ENCODE measurements at regions not wholly inside any gene's neighbourhood (a gene's known extent, or its start where the extent isn't known, plus 50 kb on each side); places are given as distances from the start of the nearest gene placed in this dataset.

- ATAC-seq (peak; percentile 38 to 61), DNase-seq (no peak)
- intact Hi-C loops (cut with DNase I), result no loop called here
These were observed 161.1 kb upstream of the STT3B start for GRCh38 chr3:31371484-31372177.

- DNase-seq (no peak), ATAC-seq (no peak)
- intact Hi-C loops (cut with DNase I), result no loop called here
These were observed 159.0 kb upstream of the STT3B start for GRCh38 chr3:31373681-31374080.

DNA sequence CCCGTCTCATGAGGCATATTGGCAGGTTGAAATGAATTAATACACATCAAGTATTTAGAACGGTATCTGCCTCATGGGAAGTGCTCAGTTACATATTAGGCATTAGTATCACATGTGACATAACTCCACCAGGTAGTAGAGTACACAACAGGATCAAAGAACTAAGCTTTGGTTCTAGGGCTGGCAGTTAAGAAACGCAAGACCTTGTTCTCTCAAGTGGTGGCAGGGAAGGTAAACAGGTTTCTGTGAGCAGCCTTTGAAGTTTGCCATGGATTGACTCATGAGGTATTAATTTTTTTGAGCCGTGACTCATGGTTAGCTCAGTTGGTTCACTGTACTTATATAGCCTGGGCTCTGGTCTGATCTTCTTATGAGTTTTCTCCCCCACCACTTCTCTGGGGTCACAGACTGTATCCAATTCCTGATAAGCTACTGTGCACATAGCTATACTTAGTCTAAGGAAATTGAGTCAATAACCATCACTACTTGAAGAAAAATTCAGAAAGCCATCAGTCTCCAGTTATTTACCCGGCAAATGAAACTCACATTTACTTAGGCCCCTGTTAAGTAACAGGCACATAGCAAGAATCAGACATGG lies 155.6 kb upstream of the STT3B start:
- ATAC-seq (peak in 1 of 2 donors; percentile 43), DNase-seq (no peak)
- intact Hi-C loops (cut with DNase I), result no loop called here

GRCh38 chr3:31378231-31378630 lies 154.5 kb upstream of the STT3B start:
- ATAC-seq, result no peak
- intact Hi-C loops (cut with DNase I), result no loop called here

GRCh38 chr3:31379598-31379997 lies 153.1 kb upstream of the STT3B start:
- DNase-seq (no peak), ATAC-seq (no peak)
- intact Hi-C loops (cut with DNase I), result no loop called here

More at GRCh38 chr3:31378231-31378630, 154.5 kb upstream of the STT3B start:
- DNase-seq, result no peak

DNA sequence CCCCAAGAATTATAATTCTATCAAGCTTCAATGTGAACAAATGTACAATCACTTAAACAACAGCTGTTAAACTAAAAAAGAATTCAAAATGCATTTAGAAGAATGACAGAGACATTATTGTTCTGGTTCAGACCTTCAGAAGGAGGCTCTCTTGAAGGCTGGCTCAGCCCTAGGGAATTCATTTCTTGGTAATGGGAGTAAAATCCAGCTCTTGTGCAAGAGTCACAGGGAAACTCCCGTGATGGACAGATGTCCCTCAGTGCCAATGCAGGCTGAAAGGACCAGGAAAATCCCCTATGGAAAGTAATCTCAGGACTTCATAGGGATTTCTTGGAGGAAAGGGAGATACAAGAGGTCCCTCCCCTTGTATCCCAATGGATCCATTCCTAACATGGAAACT lies 149.9 kb upstream of the STT3B start:
- intact Hi-C loops (cut with DNase I), result no loop called here
- DNase-seq, result no peak
- no peak for ATAC-seq

- ATAC-seq (no peak), DNase-seq (no peak)
- intact Hi-C loops (cut with DNase I), result no loop called here
These were observed 148.6 kb upstream of the STT3B start for GRCh38 chr3:31384117-31384516.

DNA sequence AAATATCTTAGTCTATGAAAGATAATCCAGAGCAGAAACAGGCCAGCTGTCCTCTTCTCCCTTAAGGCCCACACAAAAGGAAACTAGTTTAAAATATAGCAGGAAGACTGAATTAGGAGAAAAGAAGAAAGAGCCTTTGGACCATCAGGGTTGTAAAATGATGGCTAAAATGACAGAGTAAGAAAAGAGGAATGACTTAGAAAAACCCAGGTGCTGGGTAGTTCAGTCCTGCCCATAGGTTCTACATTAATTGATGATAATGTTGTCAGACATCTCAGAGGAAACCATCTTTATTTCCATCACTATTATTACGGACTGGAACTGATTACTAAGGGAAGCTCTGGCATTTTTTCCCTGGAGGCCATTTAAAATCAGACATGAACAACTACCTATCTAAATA lies 142.8 kb upstream of the STT3B start:
- ATAC-seq (no peak), DNase-seq (no peak)
- intact Hi-C loops (cut with DNase I), result no loop called here

DNA sequence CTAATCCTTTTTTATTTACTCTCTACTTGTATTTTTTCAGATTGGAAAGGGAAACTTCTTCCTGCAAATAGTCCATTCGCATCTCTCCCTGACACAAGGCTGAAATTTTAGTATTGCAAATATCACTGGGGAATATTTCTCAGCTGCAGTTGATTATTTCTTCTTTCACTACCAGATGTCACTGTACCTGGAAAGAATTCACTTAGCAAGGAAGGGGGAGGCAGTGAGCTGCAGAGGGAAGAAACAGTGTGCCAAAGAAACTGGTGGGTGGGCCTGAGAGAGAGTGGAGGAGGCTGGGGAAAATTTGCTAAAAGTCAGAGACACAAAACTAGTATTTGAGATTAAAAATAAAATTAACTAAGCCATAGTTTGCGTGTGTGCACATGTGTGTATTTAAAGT lies 142.3 kb upstream of the STT3B start:
- no peak for ATAC-seq
- intact Hi-C loops (cut with DNase I), result no loop called here

DNA sequence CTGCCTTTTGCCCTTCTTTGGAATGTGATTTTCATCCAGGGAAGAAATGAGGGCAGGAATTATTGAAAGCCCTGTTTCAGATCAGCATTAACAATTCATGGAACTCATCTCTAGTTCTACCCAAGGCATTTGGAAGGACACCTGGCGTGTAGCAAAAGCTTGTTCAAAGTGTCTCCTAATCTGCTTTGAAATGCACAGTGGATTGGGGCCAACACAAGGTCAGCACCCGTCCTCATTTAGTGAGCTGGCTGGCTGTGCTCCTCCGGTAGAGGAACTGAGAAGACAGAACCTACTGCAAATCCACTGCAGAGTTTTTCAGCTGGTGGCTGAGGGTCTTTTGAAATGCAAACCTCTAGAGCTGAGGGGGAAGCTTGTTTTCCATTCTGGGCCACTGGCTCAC lies 141.6 kb upstream of the STT3B start:
- no peak for ATAC-seq
- no peak for DNase-seq
- intact Hi-C loops (cut with DNase I), result no loop called here

More for the DNA sequence above, 142.3 kb upstream of the STT3B start:
- DNase-seq, result no peak

- intact Hi-C loops (cut with DNase I), result no loop called here
- no peak for ATAC-seq
- DNase-seq, result no peak
These were observed 140.2 kb upstream of the STT3B start for GRCh38 chr3:31392568-31392967.

- DNase-seq (no peak), ATAC-seq (no peak)
- intact Hi-C loops (cut with DNase I), result no loop called here
These were observed 133.5 kb upstream of the STT3B start for GRCh38 chr3:31399271-31399670.

GRCh38 chr3:31402117-31402516 lies 130.6 kb upstream of the STT3B start:
- intact Hi-C loops (cut with DNase I), result no loop called here
- no peak for ATAC-seq
- no peak for DNase-seq

GRCh38 chr3:31403197-31403596 lies 129.5 kb upstream of the STT3B start:
- ATAC-seq, result no peak
- intact Hi-C loops (cut with DNase I), result no loop called here

GRCh38 chr3:31404871-31405270 lies 127.9 kb upstream of the STT3B start:
- DNase-seq (no peak), ATAC-seq (no peak)
- intact Hi-C loops (cut with DNase I), result no loop called here

More at GRCh38 chr3:31403197-31403596, 129.5 kb upstream of the STT3B start:
- no peak for DNase-seq

DNA sequence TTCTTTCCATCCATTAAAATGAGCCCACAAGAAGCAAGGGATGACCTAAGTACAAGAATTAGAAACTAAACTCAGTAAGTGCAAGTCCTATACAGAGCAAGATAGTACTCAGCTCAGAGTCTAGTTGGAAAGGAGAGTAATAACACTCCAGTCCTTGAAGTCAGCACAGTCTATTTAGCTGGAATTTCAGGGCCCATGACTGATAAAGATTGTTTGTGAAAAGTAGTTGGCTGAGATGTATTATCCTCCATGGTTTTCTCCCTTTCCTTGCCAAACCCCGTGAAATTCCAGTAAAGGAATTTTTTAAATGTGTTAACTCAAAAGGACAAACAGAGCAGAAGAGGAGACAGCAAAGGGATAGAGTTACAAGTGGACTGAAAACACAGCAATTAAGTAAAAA lies 127.2 kb upstream of the STT3B start:
- intact Hi-C loops (cut with DNase I), result no loop called here

DNA sequence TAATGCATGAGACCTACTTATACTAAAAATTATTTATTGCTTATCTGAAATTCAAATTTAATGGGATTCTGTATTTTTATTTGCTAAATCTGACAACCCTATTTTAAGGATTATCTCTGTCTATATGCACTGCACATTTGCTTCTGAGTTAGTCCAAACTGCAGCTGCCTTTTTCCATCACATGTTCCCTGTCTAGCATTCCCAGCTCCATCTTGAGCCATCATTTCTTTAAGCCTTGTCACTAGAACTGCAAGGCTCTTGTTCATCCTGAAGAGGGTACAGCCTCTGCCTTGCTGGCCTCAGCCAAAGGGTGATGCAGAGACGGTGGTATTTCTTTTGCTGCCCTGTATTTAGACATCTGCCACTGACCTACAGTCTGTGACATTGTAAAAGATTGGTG lies 125.8 kb upstream of the STT3B start:
- ATAC-seq (no peak), DNase-seq (no peak)
- intact Hi-C loops (cut with DNase I), result no loop called here

More for the DNA sequence above, 127.2 kb upstream of the STT3B start:
- ATAC-seq (peak in 1 of 2 donors; percentile 38), DNase-seq (no peak)

DNA sequence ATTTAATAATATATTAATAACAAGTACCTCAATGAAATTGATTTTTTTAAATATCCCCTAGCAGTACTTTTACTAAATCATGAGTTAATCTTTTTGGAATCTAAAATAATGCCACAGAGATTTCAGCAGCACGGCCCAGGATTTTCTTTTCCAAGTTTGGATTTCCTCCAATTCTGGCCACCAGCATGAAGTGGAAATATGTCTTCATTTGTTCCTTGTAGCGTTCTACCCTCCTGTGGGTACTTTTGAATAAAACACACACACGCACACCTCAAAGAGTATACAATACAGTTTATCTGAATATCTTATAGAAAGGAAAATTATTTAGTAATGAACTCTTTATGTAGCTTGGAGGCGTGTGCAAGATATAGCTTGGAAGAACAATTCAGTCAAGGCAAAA lies 125.1 kb upstream of the STT3B start:
- DNase-seq (no peak), ATAC-seq (no peak)
- intact Hi-C loops (cut with DNase I), result no loop called here

DNA sequence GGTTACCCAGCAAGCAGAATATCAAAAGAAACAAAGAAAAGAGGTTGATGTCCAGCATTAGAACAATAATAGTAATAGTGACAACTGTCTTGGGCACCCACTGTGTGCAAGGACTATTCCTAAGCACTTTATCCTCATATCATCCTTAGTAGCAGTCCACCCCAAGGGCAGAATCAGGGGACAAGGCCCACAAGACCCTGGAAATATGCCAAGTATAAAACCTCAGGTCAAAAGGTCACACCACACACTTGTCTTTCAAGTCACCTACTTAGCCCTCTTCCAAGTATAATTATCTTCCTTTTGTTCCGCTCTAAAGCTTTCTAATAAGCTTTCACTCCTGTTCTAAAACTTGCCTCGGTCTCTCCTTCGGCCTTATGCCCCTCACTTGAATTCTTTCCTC lies 124.0 kb upstream of the STT3B start:
- DNase-seq (no peak), ATAC-seq (no peak)
- intact Hi-C loops (cut with DNase I), result no loop called here

DNA sequence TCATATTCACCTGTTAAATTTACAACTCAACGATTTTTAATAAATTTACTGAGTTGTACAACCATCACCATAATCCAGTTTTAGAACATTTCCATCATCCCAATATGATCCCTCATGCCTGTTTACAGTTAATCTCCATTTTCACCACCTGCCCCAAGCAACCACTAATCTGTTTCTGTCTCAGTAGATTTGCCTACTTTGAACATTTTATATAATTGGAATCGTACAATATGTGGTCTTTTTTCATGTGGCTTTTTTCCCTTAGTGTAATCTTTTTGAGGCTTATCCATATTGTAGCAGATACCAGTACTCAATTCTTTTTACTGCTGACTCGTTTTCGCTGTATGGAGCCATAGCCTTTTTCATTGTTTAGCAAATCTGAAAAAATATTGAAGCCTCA lies 123.3 kb upstream of the STT3B start:
- intact Hi-C loops (cut with DNase I), result no loop called here
- ATAC-seq, result no peak
- DNase-seq, result no peak

DNA sequence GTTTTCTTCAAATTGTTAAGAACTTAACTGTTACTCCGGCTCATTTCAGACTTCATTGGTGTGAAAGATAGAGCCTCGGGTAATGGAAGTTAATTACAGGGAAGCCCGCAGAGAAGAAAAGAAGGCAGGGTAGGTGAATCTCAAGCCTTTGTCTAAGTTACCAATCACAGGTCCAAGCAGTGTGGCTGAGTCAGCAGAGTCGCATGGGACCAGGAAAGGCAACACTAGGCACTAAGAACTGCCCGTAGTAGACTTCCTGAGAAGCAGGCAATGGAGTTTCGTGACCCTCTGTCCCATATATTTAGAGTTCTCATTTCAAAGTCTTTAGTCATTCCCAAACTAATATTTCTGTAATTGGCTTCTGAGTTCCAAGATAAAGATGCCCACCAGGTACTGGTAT lies 122.9 kb upstream of the STT3B start:
- ATAC-seq (no peak), DNase-seq (no peak)
- intact Hi-C loops (cut with DNase I), result no loop called here
